ENCODE measurements at regions not wholly inside any gene's neighbourhood (a gene's known extent, or its start where the extent isn't known, plus 50 kb on each side); places are given as distances from the start of the nearest gene placed in this dataset.
"Not testable (repeated sequence)": the region's sequence is repeated elsewhere in the genome, so short reads cannot be mapped to it uniquely, and the experiment has no call there.

DNA sequence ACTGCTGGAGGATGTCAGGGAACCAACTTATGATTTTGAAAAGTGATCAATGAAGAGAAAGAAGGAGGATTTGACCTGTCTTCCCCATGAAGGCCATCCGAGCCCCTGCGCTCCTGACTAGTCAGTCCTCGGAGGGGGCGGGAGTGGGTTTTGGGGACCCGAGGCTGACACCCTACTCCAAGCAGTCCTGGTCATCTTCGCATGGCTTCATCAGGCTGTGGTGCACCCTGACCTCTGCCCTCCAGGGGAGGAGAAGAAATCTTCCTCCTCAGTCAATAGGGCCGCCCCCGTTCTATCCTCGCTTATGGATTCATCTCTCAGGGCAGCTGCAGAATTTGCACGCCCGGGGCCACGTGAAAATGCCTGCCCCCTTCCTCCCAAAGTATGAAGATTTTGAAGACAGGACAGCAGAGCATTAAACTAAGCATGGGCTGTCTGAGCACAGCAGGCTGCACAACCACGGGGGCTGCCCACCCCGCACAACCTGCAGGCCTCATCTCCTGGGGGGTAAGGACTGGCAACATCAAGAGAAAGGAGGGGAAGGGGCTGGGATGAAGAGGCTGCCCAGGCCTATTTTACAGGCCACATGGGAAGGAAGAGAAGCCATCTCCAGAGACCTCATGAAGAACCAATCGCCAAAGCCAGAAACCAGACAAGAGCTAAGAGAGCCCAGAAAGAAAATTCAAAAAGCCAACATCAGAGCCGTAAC lies 138.1 kb upstream of the PHACTR3 start:
- no peak for DNase-seq

DNA sequence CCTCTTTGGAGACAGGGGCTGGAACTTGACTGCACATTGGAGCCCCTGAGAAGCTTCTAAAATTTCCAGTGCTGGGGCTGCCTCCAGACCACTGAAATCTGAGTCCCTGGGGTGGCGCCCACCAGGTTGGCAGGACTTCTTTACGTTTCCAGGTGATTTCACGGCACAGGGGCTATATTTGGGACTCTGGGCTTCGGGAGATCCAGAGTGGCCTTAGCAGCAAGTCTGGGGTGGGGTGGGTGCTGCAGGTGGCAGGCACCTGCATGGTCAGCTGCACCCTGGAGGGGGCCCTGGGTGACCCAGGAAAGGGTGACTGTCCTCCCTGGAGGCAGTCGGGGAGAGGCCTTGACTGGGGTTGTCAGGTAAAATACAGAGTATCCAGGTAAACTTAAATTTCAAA lies 135.5 kb upstream of the PHACTR3 start:
- no peak for DNase-seq

DNA sequence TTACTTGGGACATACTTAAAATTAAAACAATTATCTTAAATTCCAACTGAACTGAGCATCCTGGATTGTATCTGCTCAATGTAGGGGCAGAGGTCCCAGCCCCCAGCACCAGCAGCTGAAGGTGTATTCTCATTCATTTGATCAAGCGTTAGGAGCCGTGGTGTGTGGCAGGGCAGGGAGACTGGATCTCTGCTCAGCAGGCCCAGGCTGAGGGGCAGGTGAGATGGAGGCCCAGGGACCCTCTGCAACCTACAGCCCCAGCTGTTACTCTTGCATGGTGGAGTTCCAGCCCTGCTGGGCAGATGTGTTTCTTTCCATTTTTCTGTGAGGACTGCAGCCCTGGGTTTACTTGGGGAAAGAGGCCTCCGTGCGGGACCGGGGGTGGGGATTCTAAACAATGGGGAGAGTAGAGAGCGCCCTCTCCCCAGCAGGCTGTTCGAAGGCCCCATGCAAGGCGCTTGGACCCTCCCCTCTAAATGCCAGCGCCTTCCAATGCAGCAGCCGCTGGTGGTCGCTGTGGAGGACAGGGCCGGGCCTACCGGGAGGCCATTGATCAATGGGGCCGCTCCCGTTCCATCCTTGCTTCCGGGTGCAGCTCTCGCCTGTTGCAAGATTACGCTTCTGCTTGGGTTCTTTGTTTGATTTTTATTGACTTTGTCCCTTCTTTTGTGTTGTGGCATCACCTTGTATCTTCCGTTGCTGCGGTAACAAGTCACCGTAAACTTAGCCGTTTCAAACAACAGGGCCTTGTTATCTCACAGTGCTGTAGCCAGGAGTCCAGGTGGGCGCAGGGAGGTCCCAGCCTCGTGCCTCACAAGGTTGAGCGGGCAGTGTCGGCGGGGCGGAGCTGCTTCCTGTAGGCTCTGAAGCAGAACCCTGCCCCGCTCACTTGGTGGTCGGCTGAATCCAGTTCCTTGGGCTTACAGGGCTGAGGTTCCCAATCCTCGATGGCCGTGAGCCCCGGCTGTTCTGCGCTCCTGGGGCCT lies 134.8 kb upstream of the PHACTR3 start:
- no peak for DNase-seq

DNA sequence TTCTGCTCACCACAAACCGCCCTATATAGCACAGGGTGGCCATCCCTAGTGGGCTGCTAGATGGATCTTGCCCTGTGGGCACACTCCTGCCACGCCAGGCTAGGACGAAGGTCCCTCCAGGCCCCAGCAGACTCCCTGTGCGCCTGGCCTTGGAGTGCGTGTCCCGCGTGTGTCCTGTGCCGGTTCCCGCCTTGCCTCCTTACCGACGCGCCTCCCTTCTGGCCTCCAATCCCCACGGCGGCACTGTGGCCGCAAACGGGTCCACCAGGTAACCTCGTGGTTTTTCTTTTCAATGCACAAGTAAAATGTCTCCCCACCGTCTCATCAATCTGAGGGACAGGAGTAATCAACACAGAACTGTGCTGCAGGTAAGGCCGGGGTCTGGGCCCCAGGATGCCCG lies 133.8 kb upstream of the PHACTR3 start:
- no peak for DNase-seq

DNA sequence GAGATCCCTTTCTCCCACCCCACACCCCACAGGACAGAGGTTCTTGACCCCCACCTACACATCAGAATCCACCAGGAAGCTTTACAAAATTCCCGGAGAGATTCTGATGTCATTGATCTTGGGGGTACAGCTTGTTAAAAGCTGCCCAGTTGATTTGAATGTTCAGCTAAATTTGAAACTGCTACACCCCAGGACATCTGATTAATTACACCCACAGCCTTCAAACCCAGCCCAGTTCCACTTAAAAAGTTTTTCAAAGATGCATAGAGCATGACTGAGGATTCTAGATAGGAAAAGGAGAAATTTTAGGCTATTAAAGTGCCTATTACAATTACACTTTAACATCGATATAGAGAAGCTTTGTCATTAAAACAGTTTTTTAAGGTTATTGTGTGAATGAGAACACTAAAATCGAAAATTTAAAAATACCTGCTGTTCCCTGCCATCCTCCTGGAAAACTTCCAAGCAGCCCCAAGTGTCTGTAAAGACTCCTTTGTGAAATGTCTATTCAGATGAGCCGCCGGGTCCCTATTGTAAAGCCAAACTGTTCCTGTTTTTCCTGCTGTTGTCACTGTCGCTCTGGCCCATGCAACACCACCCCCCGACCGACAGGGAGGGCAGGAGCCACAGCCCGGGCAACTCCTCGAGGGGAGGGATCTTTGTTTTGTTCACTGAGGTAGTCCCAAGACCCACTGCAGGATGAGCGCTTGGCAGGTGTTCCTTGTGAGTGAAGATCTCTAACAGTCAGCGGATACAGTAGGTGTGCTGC lies 132.5 kb upstream of the PHACTR3 start:
- DNase-seq = no peak

DNA sequence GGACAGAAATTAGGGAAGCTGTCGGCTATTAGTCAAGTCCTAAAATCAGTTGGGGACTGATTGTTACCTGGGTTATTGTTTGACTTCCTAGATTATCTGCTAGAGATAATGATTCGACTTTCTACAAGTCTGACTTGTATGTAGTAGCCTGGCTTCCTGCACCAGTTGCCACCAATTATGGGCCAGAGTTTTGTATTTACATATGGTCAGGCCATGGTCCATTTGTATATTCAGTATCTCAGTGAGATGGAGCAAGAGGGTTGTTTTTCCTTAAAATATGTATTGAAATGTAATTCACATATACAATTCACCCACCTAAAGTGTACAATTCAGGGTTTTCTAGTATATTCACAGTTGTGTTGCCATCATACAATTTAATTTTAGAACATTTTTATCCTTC lies 130.6 kb upstream of the PHACTR3 start:
- no peak for DNase-seq

DNA sequence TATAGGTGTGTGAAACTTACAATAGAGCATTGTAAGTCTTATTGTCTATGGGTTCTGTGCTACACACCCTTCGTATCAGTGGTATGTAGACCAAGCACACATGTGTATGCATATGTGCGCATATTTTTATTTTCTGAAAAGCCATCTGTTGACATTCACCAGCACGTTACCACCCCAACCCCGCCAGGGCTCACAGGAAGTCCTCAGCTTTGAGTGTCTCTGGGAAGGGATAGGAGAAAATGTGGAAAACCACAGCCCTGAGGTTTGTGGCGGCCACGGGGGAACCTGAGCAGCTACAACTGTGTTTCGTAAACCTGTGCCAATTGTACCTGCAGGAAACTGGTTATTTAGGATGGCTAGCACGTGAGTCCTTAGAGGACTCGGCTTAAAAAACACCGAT lies 123.3 kb upstream of the PHACTR3 start:
- no peak for DNase-seq

DNA sequence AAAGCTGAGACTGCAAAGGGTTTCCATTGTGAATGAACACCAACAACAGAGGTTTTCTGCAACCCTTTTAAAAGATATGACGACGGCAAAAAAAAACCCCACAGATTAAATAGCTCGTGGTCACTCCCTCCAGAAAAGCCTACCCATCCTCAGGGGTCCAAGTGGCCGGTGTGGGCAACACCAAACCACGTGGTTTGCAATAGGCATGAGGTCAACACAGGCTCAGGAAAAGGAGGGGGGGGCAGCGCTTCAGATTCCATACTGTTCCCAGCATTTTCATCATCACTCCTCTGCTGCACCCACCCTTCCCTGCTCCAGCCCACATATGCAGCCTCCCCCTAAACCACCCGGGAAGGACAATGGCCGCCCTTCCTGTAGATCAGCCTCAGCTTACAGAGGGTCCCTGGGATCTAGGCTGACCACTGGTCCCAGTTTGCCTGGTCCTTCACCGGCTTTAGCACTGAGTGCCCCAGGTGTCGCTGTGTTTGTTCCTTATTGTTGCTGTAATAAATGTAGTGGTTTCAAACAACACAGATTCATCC lies 122.8 kb upstream of the PHACTR3 start:
- no peak for DNase-seq

DNA sequence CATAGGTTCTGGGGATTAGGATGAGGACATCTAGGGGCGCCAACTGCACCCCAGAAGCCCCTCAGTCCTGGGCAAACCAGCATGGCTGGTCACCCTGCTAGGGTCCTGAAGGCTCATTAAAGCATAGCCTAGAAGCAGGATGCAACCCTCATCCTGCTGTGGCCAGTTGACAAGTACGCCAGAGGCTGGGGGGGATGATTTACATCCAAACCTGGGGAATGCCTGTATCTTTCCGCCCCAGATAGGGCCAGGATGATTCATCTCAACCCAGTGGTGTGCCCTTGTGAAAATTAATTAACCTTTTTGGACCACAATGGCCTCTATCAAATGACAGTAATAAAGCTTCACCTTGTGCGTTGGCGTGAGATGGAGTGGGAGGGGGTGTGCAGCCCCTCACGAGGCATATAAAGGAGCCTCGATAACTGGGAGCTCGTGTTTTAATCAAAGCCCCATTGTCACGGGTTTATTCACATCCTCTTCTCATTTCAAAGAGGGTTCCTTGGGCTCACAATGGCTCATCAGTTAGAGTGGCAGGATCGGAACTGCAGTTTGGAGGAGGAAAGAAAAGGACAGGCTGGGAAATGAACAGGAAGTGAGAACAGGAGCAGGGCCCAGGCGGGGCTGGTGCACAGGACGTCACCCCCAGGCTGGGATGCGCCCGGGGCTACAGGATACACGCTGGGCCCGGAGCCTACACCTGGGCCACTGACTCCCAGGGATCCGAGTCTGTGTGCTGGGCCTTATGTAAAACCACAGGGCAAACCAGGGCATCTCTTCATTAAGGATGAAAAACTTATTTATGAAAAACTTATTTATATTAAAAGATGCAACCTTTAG lies 121.8 kb upstream of the PHACTR3 start:
- DNase-seq = no peak

DNA sequence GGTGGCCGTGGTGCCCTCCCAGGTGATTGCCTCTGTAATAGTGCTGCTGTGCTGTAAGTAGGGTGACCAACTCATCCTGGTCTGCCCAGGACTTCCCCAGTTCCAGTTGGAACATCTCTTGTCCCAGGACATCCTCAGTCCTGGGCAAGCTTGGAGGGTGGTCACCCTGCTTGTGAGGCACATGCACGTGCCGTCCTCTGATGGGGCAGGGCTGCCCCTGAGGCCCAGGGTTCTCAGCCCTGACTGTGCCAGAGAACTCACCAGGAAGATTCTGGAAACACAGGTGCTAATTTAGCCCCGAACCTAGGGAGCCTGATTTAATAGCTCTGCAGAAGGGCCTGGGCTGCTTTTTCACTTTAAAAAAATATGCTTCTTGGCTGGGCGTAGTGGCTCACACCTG lies 120.9 kb upstream of the PHACTR3 start:
- DNase-seq = no peak

DNA sequence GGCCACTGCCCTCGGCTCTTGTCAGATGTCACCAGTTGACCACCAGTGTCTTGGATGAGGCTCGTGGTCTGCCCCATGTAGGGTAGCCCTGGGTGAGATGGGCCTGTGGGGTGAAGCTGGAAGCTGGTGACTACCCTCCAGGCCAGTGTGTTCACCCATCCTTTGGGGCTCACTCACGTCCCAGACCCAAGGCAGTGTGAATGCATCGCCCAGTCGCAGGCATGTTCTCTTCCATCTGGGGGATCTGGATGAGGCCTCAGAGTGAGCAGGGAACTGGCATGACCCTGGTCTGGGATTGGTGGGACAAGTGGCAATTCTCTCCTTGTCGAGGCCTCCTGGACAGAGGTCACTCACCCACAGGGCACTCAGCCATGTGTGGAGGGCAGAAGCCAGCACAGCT lies 120.1 kb upstream of the PHACTR3 start:
- no peak for DNase-seq

DNA sequence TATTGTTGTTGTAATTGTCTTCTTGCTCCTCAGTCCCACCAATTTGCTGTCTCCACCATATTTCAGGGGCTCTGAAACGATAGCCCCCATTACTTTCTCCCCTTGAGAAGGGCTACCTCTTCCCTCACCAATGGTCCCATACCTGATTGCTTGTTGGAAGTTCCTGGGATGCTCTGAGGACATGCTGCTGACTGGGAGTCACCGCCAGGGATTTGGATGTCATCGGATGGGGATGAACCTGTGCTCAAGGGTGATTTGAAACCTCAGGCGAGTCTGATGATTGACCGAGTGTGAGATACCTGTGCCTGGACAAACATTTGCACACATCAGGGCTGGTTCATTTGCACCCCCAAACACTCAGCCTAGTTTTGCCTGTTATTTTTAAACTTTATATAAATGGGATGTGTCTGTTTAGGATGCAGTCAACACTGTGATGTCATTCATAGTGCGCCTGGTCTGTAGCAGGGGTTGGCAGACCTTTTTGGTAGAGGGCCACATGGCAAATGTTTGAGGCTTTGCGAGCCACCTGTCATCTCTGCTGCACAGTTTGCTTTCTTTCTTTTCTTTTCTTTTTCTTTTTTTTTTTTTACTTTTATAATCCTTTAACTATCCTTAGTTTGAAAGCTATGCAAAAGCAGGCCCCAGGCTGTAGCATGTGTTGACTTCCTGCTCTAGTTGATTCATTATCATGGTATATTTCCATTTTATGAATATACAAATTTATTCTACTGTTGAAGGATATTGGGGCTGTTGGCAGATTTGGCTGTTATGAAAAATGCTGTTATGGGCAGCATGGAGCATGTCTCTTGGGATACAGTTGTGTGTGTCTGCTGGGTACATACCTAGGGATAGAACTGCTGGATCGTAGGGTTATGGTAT lies 118.5 kb upstream of the PHACTR3 start:
- no peak for DNase-seq

DNA sequence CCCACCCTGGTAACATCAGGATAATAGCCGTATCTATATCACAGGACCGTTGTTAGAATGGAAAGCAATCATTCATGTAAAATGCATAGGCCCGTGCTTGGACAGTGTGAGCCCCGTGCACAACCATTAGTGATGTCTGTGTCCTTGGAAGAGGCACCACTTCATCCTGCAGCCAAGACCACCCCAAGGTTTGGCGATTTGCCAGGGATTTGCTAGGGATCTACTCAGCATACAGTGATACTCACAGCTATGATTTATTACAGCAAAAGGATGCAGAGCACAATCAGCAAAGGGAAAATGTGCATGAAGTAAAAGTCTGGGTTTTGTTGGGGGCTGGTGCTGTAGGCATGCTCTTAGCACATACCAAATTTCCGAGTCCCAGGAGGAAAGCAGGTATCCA lies 115.9 kb upstream of the PHACTR3 start:
- DNase-seq = not testable (repeated sequence)

DNA sequence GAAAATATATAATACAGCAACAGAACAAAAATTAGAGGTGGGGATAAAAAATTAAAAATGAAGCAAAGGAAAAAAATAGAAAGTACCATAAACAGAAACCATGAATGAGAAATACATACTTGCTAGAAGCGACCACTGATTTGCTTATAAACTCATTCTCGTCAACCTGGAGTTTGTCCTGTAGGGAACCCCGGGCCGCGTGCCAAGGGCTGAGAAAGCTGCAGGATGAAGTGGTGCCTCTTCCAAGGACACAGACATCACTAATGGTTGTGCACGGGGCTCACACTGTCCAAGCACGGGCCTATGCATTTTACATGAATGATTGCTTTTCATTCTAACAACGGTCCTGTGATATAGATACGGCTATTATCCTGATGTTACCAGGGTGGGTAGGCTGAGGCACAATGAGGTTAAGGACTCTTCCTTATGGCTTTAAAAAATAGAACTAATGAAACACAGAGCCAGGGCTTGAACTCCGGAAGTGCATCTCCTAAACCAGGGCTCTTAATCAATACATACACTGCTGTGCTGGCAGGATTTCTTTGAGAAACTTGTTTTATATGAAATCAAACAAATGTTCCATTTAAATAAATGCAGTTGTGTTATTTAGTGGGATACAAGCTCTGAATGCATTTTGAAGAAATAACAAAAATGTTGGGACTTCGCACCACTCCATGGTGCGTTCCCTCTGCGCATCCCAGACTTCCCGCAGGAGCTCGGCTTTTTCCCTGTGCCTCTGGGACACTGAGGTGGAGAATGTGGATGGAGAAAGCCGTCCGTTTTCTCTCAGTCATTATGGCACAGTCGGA lies 113.9 kb upstream of the PHACTR3 start:
- DNase-seq = not testable (repeated sequence)

DNA sequence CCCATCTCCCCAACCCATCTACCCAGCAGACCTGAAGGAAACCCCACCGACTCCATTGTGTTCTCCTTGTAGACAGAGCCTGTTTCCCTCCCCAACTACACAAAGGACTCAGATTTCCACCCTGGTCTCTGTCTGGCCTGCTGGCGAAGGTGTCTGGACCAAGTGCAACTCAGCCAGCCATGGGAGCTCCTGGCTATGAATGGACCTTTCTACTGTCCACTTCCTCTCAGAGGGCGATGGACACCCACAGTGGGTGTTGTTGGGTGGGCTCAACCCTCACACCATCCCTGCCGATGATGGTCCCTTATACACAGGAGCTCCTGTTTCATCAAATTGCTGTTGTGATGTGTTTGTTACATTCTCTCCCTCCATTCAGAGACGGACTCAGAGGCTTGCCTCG lies 112.5 kb upstream of the PHACTR3 start:
- DNase-seq = no peak

DNA sequence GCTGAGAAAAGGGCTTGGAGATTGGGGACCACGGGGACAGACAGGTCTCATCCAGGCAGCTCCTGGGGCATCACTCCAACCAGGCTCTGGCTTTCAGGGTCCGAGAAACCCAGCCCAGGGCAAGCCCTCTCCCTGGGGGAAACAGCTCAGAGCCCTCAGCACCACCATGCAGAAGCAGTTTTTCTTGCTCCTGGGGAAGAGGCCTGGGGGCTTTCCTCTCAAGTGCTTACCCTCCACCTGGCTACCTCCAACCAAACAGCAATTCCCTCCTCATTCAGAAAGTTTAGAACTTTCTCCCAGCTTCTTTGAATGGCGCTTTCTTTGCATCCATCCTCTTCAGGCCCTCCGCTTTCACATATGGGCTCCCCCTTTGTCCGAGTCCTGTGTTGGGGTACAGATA lies 110.4 kb upstream of the PHACTR3 start:
- DNase-seq = no peak

DNA sequence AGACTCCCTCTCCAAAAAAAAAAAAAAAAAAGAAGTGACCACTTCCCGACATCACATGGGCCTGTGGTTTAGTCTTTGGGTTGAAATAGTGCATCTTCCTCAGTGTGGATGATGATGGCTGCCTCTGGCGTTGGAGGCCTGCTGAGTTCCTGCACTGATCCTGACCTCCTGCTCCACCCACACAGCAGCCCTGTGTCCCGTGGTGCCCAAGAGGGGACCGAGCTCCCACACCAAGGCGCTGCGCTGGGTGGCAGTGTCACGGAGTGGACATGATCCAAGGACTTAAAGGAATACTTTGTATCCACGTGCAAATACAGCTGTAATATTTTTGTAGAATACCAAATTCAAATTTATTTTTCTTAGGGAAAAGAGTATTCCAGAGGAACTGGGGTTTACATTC lies 109.2 kb upstream of the PHACTR3 start:
- no peak for DNase-seq

DNA sequence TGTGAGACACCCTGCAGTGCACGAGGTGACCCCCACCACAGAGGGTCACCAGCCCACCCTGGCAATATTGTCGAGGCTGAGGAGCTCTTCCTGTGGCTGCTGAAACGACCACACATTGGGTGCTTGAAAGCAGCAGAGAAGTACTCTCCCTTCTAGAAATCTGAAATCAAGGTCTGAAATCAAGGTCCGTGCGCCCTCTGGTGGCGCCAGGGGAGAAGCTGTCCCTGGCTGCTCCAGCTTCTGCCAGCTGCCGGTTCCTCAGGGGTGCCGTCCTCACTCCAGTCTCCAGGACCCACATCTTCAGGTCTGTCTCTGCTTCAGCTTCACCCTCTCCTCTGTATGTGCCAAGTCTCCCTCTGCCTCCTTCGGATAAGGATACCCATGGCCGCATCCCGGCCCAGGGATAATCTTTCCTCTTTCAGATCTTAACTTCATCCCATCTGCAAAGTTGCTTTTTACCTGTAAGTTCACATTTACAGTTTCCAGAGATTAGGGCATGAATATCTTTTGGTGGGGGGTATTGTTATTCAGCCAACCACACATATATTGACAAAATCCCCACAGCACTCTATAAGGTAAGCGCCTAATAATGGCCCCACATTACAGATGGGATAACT lies 108.3 kb upstream of the PHACTR3 start:
- peak; percentile 79 for DNase-seq

DNA sequence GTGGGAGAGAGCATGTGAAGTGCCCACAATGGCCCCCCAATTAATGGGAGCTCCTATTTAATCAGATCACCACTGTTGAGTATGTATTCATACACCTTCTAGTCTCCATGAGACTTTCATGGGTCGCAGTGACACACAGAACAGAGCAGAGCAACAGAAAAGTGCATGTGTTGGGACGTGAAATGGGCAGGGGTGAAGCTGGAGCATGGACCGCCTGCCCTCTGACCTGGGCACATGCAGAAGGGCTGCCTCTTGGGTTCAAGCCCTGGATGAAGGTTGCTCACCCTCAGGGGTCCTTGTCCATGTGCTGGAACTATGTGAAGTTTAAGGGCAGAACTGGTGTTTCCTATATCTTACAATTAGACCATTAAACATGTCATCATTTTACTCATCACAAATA lies 106.0 kb upstream of the PHACTR3 start:
- no peak for DNase-seq

DNA sequence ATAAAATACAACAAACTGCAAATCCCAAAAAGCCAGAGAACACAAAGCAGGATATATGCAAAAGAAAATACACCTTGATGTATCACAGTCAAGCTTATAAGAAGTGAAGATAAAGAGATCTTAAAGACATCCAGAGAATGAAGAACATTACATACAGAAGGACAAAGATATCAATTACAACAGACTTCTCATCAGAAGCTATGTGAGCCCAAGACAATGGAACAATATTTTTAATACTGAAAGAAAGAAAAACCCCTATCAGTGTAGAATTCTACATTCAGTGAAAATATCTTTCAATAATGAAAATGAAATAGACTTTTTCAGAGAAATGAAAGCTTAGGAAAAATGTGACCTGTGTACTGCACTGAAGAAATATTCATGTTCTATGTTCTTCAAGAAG lies 104.5 kb upstream of the PHACTR3 start:
- DNase-seq = no peak

Data from suppressor macrophage treated with lipopolysaccharide for 4 hours (primary cell).